Kidney epithelial cell (primary cell): ENCODE measurements at regions not wholly inside any gene's neighbourhood (a gene's known extent, or its start where the extent isn't known, plus 50 kb on each side); places are given as distances from the start of the nearest gene placed in this dataset.
A peak's percentile ranks its signal among the peaks of the same experiment; 100 is the strongest.

Source experiments
- DNase-seq: peaks from one replicate; pipeline ENCODE4 v3.0.0-alpha.2; 2010; ENCODE audit warnings: low read depth
- H3K27me3 ChIP-seq: 2 replicates; pipeline ENCODE4 v1.6.0; 2011; ENCODE audit warnings: low read length; ENCODE audit not compliant: control insufficient read depth, insufficient read depth
- H3K36me3 ChIP-seq: 2 replicates; pipeline ENCODE4 v1.5.1; 2011; ENCODE audit warnings: low read length; ENCODE audit not compliant: control insufficient read depth, insufficient read depth
- H3K4me3 ChIP-seq: 2 replicates; pipeline ENCODE4 v1.5.1; 2011; ENCODE audit warnings: low read depth, mild to moderate bottlenecking, control low read depth, low read length
- CTCF ChIP-seq: IDR thresholded peaks from 2 replicates; pipeline ENCODE4 v1.5.1; 2011; ENCODE audit warnings: mild to moderate bottlenecking, moderate library complexity, low read length, control low read depth, inconsistent platforms; ENCODE audit not compliant: insufficient read depth, poor library complexity, severe bottlenecking

- H3K27me3 ChIP-seq = no peaks in the 10 kb centered on the region
- no peaks in the 10 kb centered on the region for H3K36me3 ChIP-seq
Observed at GRCh38 chr7:52283335-52283734, 752.1 kb upstream of the POM121L12 start.

DNA sequence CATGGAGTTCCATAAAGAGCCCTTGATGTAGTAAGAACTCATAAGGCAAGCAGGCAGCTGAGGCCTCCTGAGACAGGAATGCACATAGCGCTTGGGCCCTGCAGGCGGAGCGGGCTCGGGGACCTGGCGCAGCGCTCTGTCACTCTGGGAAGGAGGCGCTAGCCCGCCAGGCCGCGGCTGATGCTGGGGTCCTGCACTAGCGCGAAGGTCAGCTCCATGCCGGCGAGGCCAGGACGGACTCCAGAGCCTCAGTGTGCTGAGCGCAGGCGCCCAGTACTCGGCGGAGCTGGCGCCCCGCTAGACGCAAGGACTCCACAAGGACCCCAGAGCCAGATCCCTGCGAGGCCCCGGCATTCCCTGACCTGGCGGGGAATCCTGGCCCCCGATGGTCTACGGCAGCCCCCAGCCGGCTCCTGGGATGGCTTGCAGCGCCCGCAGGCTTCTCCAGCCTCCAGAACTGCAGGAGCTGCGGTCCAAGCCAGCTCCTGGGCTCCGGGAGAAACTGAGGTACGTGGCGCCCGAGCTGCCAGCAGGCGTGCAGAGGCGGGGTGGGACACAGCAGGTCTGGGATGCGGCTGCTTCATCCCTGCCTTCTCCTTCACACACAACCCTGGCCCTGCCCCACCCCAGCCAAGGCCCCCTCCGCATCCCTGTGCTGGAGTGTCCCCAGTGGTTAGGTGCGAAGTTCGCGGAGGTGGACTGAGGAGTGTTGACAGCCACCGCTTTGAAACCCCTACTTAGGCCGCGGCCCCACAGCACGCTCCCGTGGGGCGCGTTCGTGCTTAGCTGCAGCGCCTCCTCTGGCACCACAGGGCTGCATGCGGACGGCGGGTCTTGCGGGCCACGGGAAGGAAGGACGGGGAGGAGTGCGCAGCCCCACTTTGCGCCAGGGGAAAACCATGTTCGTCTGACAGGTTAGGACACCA, 761.5 kb upstream of the POM121L12 start:
- no peak for TF ChIP-seq CTCF
- Histone ChIP-seq H3K27me3 (no peaks in the 10 kb centered on the region), H3K4me3 (peak overlapping the region; percentile 4), H3K36me3 (no peaks in the 10 kb centered on the region)
- no peak for DNase-seq

More at GRCh38 chr7:52283335-52283734, 752.1 kb upstream of the POM121L12 start:
- no peak overlapping the region for H3K4me3 ChIP-seq
- TF ChIP-seq CTCF = no peak
- DNase-seq = no peak

- H3K36me3 ChIP-seq = no peaks in the 10 kb centered on the region
- H3K4me3 ChIP-seq = no peak overlapping the region
- no peak for DNase-seq
- no peak for TF ChIP-seq CTCF
- H3K27me3 ChIP-seq = no peaks in the 10 kb centered on the region
Observed at GRCh38 chr7:52271703-52272102, 763.7 kb upstream of the POM121L12 start.

GRCh38 chr7:52270301-52270700, 765.1 kb upstream of the POM121L12 start:
- no peak for DNase-seq

GRCh38 chr7:52269669-52270068, 765.8 kb upstream of the POM121L12 start:
- DNase-seq = no peak
- H3K27me3 ChIP-seq = no peaks in the 10 kb centered on the region
- no peak for TF ChIP-seq CTCF
- H3K36me3 ChIP-seq = no peaks in the 10 kb centered on the region
- no peak overlapping the region for H3K4me3 ChIP-seq

More at GRCh38 chr7:52270301-52270700, 765.1 kb upstream of the POM121L12 start:
- TF ChIP-seq CTCF = no peak
- H3K27me3 ChIP-seq = no peaks in the 10 kb centered on the region
- no peaks in the 10 kb centered on the region for H3K36me3 ChIP-seq
- no peak overlapping the region for H3K4me3 ChIP-seq
